Mesendoderm (in vitro differentiated cells): ENCODE measurements at regions not wholly inside any gene's neighbourhood (a gene's known extent, or its start where the extent isn't known, plus 50 kb on each side); places are given as distances from the start of the nearest gene placed in this dataset.

Experiments
- DNase-seq: peaks from one replicate; pipeline ENCODE4 v3.0.0; 2013
- H2AK5ac ChIP-seq: 2 replicates; pipeline ENCODE4 v1.6.1; 2013; ENCODE audit warnings: low read length, inconsistent platforms
- H2BK120ac ChIP-seq: 2 replicates; pipeline ENCODE4 v1.6.1; 2013; ENCODE audit warnings: low read depth, mild to moderate bottlenecking, low read length, moderate library complexity, mixed read lengths
- H2BK15ac ChIP-seq: replicated peaks from 2 replicates; pipeline ENCODE4 v1.6.1; 2013; ENCODE audit warnings: low read depth, mild to moderate bottlenecking, moderate library complexity
- H2BK5ac ChIP-seq: 2 replicates; pipeline ENCODE4 v1.6.1; 2013; ENCODE audit warnings: low read length, inconsistent platforms
- H3K18ac ChIP-seq: 2 replicates; pipeline ENCODE4 v1.6.1; 2013; ENCODE audit warnings: mild to moderate bottlenecking, low read length, mixed read lengths
- H3K23ac ChIP-seq: one replicate; pipeline ENCODE4 v1.6.1; 2013; ENCODE audit warnings: low read length
- H3K27ac ChIP-seq: 2 replicates; pipeline ENCODE4 v1.5.1; 2013; ENCODE audit warnings: low read depth, mild to moderate bottlenecking, inconsistent platforms, low read length, moderate library complexity
- H3K27me3 ChIP-seq: 2 replicates; pipeline ENCODE4 v1.6.1; 2013; ENCODE audit warnings: low read length, control low read depth, mild to moderate bottlenecking, inconsistent platforms; ENCODE audit not compliant: insufficient read depth, poor library complexity
- H3K36me3 ChIP-seq: 2 replicates; pipeline ENCODE4 v1.6.1; 2013; ENCODE audit warnings: low read length, inconsistent platforms; ENCODE audit not compliant: control insufficient read depth, insufficient read depth
- H3K4ac ChIP-seq: one replicate; pipeline ENCODE4 v1.6.1; 2013; ENCODE audit warnings: low read depth, mild to moderate bottlenecking, low read length, moderate library complexity
- H3K4me1 ChIP-seq: 2 replicates; pipeline ENCODE4 v1.6.1; 2013; ENCODE audit warnings: low read depth, low read length, inconsistent platforms; ENCODE audit not compliant: control insufficient read depth
- H3K4me2 ChIP-seq: 2 replicates; pipeline ENCODE4 v1.6.1; 2013; ENCODE audit warnings: low read length
- H3K4me3 ChIP-seq: 2 replicates; pipeline ENCODE4 v1.5.1; 2013; ENCODE audit warnings: mild to moderate bottlenecking, low read length
- H3K56ac ChIP-seq: one replicate; pipeline ENCODE4 v1.6.1; 2013; ENCODE audit warnings: low read length
- H3K79me1 ChIP-seq: 2 replicates; pipeline ENCODE4 v1.6.1; 2013; ENCODE audit warnings: low read length, inconsistent platforms
- H3K79me2 ChIP-seq: 2 replicates; pipeline ENCODE4 v1.6.1; 2013; ENCODE audit warnings: mild to moderate bottlenecking, low read length; ENCODE audit not compliant: control insufficient read depth, insufficient read depth
- H3K9ac ChIP-seq: 2 replicates; pipeline ENCODE4 v1.6.1; 2013; ENCODE audit warnings: low read length, inconsistent platforms
- H4K5ac ChIP-seq: one replicate; pipeline ENCODE4 v1.6.1; 2013; ENCODE audit warnings: low read length
- H4K8ac ChIP-seq: one replicate; pipeline ENCODE4 v1.6.1; 2013; ENCODE audit warnings: low read depth, mild to moderate bottlenecking, control low read depth, low read length, moderate library complexity
- WGBS: extraction: QIAGEN DNeasy Blood & Tissue Kit; methylation state at CpG from one replicate; pipeline ENCODE4 v1.1.7; 2013; ENCODE audit warnings: low lambda C conversion rate, missing lambda C conversion rate; ENCODE audit not compliant: insufficient coverage; ENCODE audit errors: extremely low coverage; 5-methylcytosine and 5-hydroxymethylcytosine counted together

GRCh38 chr1:244106837-244107493 lies 55.9 kb downstream of the ZBTB18 start:
- WGBS: no CpG with 5 or more reads among the region's 8 CpGs

DNA sequence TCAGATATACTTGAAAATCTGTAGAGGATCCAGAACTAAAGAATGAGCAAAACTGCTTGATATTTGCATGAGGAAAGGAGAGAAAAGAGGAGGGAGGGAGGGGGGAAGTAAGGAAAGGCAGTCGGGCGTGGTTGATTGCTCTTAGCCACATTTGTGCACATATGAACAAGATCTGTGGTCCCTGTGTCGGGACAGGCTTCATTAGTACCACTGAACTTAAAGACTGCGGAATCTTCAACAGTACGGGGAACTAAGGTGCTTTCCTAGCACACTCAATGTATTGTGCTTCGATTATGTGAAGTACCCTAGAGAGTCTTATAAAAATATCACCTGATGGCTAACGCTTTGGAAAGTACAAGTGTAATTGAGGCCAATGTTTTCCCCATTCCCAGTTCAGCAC lies 59.9 kb downstream of the ZBTB18 start:
- H3K27ac ChIP-seq: no peak overlapping the region
- WGBS: no CpG with 5 or more reads among the region's 7 CpGs

More at GRCh38 chr1:244106837-244107493, 55.9 kb downstream of the ZBTB18 start:
- H3K27me3 ChIP-seq: no peaks in the 10 kb centered on the region
- no peak overlapping the region for H2BK5ac ChIP-seq
- no peaks in the 10 kb centered on the region for H3K79me2 ChIP-seq
- no peak overlapping the region for H3K9ac ChIP-seq
- H2BK120ac ChIP-seq: no peak overlapping the region
- H3K4ac ChIP-seq: no peak overlapping the region
- H3K4me1 ChIP-seq: no peaks in the 10 kb centered on the region
- H3K23ac ChIP-seq: no peak overlapping the region
- no peak for DNase-seq
- no peaks in the 10 kb centered on the region for H3K36me3 ChIP-seq
- no peak overlapping the region for H3K18ac ChIP-seq
- no peaks in the 10 kb centered on the region for H3K79me1 ChIP-seq
- no peak overlapping the region for H2BK15ac ChIP-seq
- H4K5ac ChIP-seq: no peak overlapping the region
- H3K27ac ChIP-seq: no peak overlapping the region
- H3K56ac ChIP-seq: no peak overlapping the region
- no peak overlapping the region for H4K8ac ChIP-seq
- H3K4me3 ChIP-seq: no peak overlapping the region
- no peak overlapping the region for H2AK5ac ChIP-seq
- H3K4me2 ChIP-seq: no peak overlapping the region

DNA sequence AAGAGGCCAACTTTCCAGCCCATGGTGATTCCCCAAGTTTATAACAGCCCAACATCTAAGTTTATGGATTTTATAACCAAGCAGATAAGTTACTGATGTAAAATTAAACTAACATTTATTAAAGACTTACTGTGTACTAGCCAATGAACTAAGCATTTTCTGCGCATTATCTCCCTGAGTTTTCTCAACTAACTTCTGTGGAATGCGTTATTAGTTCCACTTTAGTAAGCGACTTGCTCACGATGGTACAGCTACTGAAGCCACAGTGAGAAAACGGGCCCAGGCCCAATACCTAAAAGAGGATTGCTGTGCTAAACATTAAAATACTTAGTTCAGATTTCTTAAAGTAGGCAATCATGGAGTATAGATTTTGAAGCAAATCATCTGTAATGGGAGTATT lies 61.0 kb downstream of the ZBTB18 start:
- no peaks in the 10 kb centered on the region for H3K79me2 ChIP-seq
- H3K36me3 ChIP-seq: no peaks in the 10 kb centered on the region
- no peak overlapping the region for H2AK5ac ChIP-seq
- no peaks in the 10 kb centered on the region for H3K4me1 ChIP-seq
- no peak overlapping the region for H3K4me2 ChIP-seq
- H2BK5ac ChIP-seq: no peak overlapping the region
- no peak overlapping the region for H2BK120ac ChIP-seq
- WGBS: no CpG with 5 or more reads among the region's 5 CpGs
- H3K18ac ChIP-seq: no peak overlapping the region
- no peak overlapping the region for H3K23ac ChIP-seq
- H3K27me3 ChIP-seq: no peaks in the 10 kb centered on the region
- H3K9ac ChIP-seq: no peak overlapping the region
- no peak overlapping the region for H4K8ac ChIP-seq
- no peak overlapping the region for H2BK15ac ChIP-seq
- H3K79me1 ChIP-seq: no peaks in the 10 kb centered on the region
- DNase-seq: no peak
- no peak overlapping the region for H4K5ac ChIP-seq
- no peak overlapping the region for H3K4me3 ChIP-seq
- H3K27ac ChIP-seq: peak overlapping the region; percentile 41
- H3K4ac ChIP-seq: no peak overlapping the region
- H3K56ac ChIP-seq: no peak overlapping the region

More for the DNA sequence above, 59.9 kb downstream of the ZBTB18 start:
- no peak overlapping the region for H2BK5ac ChIP-seq
- no peak overlapping the region for H3K4me2 ChIP-seq
- H2AK5ac ChIP-seq: no peak overlapping the region
- H3K23ac ChIP-seq: no peak overlapping the region
- no peaks in the 10 kb centered on the region for H3K27me3 ChIP-seq
- no peaks in the 10 kb centered on the region for H3K79me2 ChIP-seq
- no peak for DNase-seq
- H3K4me1 ChIP-seq: no peaks in the 10 kb centered on the region
- no peak overlapping the region for H4K5ac ChIP-seq
- no peak overlapping the region for H3K4ac ChIP-seq
- H3K56ac ChIP-seq: no peak overlapping the region
- no peak overlapping the region for H2BK15ac ChIP-seq
- no peak overlapping the region for H4K8ac ChIP-seq
- H3K18ac ChIP-seq: no peak overlapping the region
- no peak overlapping the region for H3K9ac ChIP-seq
- no peak overlapping the region for H2BK120ac ChIP-seq
- no peak overlapping the region for H3K4me3 ChIP-seq
- no peaks in the 10 kb centered on the region for H3K36me3 ChIP-seq
- H3K79me1 ChIP-seq: no peaks in the 10 kb centered on the region

DNA sequence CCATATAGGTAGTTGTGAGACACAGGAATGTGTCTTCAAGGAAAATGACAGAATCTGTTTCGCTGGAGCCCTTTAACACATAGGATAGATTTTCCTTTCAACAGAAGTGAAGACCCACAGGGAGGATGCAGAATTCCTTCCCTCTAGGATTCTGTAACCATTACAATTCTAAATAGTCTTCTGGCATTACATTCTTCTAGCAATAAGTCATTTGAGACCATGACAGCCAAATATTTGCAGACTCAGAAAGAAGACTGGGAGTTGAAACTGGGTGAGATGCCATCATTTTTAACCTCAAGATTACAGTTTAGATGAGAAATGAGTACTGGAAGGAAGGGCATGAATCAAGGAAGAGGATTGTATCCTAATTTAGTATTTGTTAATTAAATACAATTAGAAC lies 61.6 kb downstream of the ZBTB18 start:
- no peak overlapping the region for H3K23ac ChIP-seq
- H4K5ac ChIP-seq: no peak overlapping the region
- H3K4me1 ChIP-seq: peaks cover 2% of the 10 kb centered on the region
- no peak overlapping the region for H3K18ac ChIP-seq
- H2BK15ac ChIP-seq: no peak overlapping the region
- H3K4me3 ChIP-seq: no peak overlapping the region
- no peak overlapping the region for H2BK120ac ChIP-seq
- no CpG with 5 or more reads among the region's 1 CpG for WGBS
- peak overlapping the region; percentile 41 for H3K27ac ChIP-seq
- H3K36me3 ChIP-seq: no peaks in the 10 kb centered on the region
- H3K79me2 ChIP-seq: no peaks in the 10 kb centered on the region
- no peaks in the 10 kb centered on the region for H3K27me3 ChIP-seq
- no peak overlapping the region for H3K4ac ChIP-seq
- no peak overlapping the region for H3K9ac ChIP-seq
- H3K79me1 ChIP-seq: no peaks in the 10 kb centered on the region
- H3K4me2 ChIP-seq: no peak overlapping the region
- no peak overlapping the region for H2BK5ac ChIP-seq
- no peak overlapping the region for H4K8ac ChIP-seq
- DNase-seq: peak; percentile 78
- no peak overlapping the region for H2AK5ac ChIP-seq
- no peak overlapping the region for H3K56ac ChIP-seq

- Histone ChIP-seq H4K8ac (no peak overlapping the region), H3K4ac (no peak overlapping the region)
- WGBS: no CpG with 5 or more reads among the region's 6 CpGs
Measured at GRCh38 chr1:244113532-244114320, 62.6 kb downstream of the ZBTB18 start.

More at GRCh38 chr1:244113532-244114320, 62.6 kb downstream of the ZBTB18 start:
- Histone ChIP-seq H2BK5ac (no peak overlapping the region), H3K36me3 (no peaks in the 10 kb centered on the region), H3K4me3 (no peak overlapping the region), H2AK5ac (no peak overlapping the region), H3K4me1 (peaks cover 3% of the 10 kb centered on the region), H3K56ac (no peak overlapping the region), H4K5ac (no peak overlapping the region), H3K4me2 (no peak overlapping the region), H2BK15ac (peak overlapping the region; percentile 57), H2BK120ac (no peak overlapping the region), H3K27ac (no peak overlapping the region), H3K27me3 (no peaks in the 10 kb centered on the region), H3K79me1 (no peaks in the 10 kb centered on the region), H3K9ac (no peak overlapping the region), H3K79me2 (no peaks in the 10 kb centered on the region), H3K23ac (no peak overlapping the region), H3K18ac (no peak overlapping the region)
- peak; percentile 31 for DNase-seq
